Smooth muscle cell (in vitro differentiated cells): ENCODE measurements at regions not wholly inside any gene's neighbourhood (a gene's known extent, or its start where the extent isn't known, plus 50 kb on each side); places are given as distances from the start of the nearest gene placed in this dataset.

Source experiments
- DNase-seq: peaks from one replicate; lab custom pipeline; 2025; ENCODE audit not compliant: unreplicated experiment; lab: John Stamatoyannopoulos, UW
- H2AFZ ChIP-seq: fragments of 200-600 bp; sonication (generic); 2 replicates; pipeline ENCODE4 v1.6.0; 2016; ENCODE audit warnings: antibody characterized with exemption, low read depth, mild to moderate bottlenecking
- H3F3A ChIP-seq: fragments of 200-600 bp; sonication (generic); 2 replicates; pipeline ENCODE4 v1.6.0; 2017; ENCODE audit warnings: antibody characterized with exemption, low read depth
- H3K27ac ChIP-seq: fragments of 200-600 bp; sonication (generic); 2 replicates; pipeline ENCODE4 v1.5.1; 2016; ENCODE audit warnings: low read depth, mild to moderate bottlenecking
- H3K27me3 ChIP-seq: fragments of 200-600 bp; sonication (generic); 2 replicates; pipeline ENCODE4 v1.6.1; 2016; ENCODE audit warnings: low read depth, mild to moderate bottlenecking
- H3K36me3 ChIP-seq: fragments of 200-600 bp; sonication (generic); 2 replicates; pipeline ENCODE4 v1.5.1; 2016; ENCODE audit warnings: low read depth
- H3K4me1 ChIP-seq: fragments of 200-600 bp; sonication (generic); 2 replicates; pipeline ENCODE4 v1.5.1; 2016; ENCODE audit warnings: low read depth
- H3K4me2 ChIP-seq: fragments of 200-600 bp; sonication (generic); 2 replicates; pipeline ENCODE4 v1.6.0; 2016; ENCODE audit warnings: mild to moderate bottlenecking
- H3K4me3 ChIP-seq: fragments of 200-600 bp; sonication (generic); 2 replicates; pipeline ENCODE4 v1.5.1; 2016; ENCODE audit warnings: mild to moderate bottlenecking
- H3K79me2 ChIP-seq: fragments of 200-600 bp; sonication (generic); 2 replicates; pipeline ENCODE4 v1.6.0; 2016; ENCODE audit warnings: low read depth, mild to moderate bottlenecking
- H3K9ac ChIP-seq: fragments of 200-600 bp; sonication (generic); 2 replicates; pipeline ENCODE4 v1.6.0; 2016; ENCODE audit warnings: low read depth
- H3K9me3 ChIP-seq: fragments of 200-600 bp; sonication (generic); replicated peaks from 2 replicates; pipeline ENCODE4 v1.5.1; 2016; ENCODE audit warnings: low read depth
- H4K20me1 ChIP-seq: fragments of 200-600 bp; sonication (generic); 2 replicates; pipeline ENCODE4 v1.6.0; 2016; ENCODE audit warnings: low read depth
- CTCF ChIP-seq: fragments of 200-600 bp; sonication (generic); IDR thresholded peaks from 2 replicates; pipeline ENCODE4 v1.5.1; 2017; ENCODE audit warnings: borderline replicate concordance, mild to moderate bottlenecking, antibody characterized with exemption; ENCODE audit not compliant: insufficient read depth, poor library complexity, severe bottlenecking
- whole genome bisulfite sequencing: methylation state at CpG from one replicate; pipeline ENCODE4 v1.1.7; 2016; ENCODE audit warnings: low lambda C conversion rate; 5-methylcytosine and 5-hydroxymethylcytosine counted together

GRCh38 chr6:69589626-69590025 is 207.2 kb downstream of the LMBRD1 start:
- no peak overlapping the region for H2AFZ ChIP-seq
- H3F3A ChIP-seq: peaks cover 16% of the 10 kb centered on the region
- H3K9me3 ChIP-seq: no peaks in the 10 kb centered on the region

GRCh38 chr6:69584913-69585729 is 211.7 kb downstream of the LMBRD1 start:
- Histone ChIP-seq H3K4me2 (peak overlapping the region; percentile 75), H3K9ac (peak overlapping the region; percentile 71), H3K9me3 (no peaks in the 10 kb centered on the region), H3F3A (peaks cover 14% of the 10 kb centered on the region), H3K27me3 (no peaks in the 10 kb centered on the region), H3K36me3 (no peaks in the 10 kb centered on the region), H4K20me1 (no peaks in the 10 kb centered on the region), H3K79me2 (no peaks in the 10 kb centered on the region), H3K4me1 (peaks cover 11% of the 10 kb centered on the region), H3K27ac (peak overlapping the region; percentile 94), H3K4me3 (no peak overlapping the region), H2AFZ (no peak overlapping the region)
- peak; percentile 9 for DNase-seq
- 2% methylated on average over 9 of the region's 9 CpGs for WGBS
- TF ChIP-seq CTCF: no peak

More at GRCh38 chr6:69589626-69590025, 207.2 kb downstream of the LMBRD1 start:
- no peaks in the 10 kb centered on the region for H4K20me1 ChIP-seq
- no peak overlapping the region for H3K27ac ChIP-seq
- H3K9ac ChIP-seq: no peak overlapping the region
- no peak overlapping the region for H3K4me2 ChIP-seq
- no peaks in the 10 kb centered on the region for H3K79me2 ChIP-seq
- H3K36me3 ChIP-seq: no peaks in the 10 kb centered on the region
- DNase-seq: no peak
- TF ChIP-seq CTCF: no peak
- H3K27me3 ChIP-seq: no peaks in the 10 kb centered on the region
- H3K4me3 ChIP-seq: no peak overlapping the region
- H3K4me1 ChIP-seq: peaks cover 24% of the 10 kb centered on the region

GRCh38 chr6:69584536-69584912 is 212.3 kb downstream of the LMBRD1 start:
- H2AFZ ChIP-seq: no peak overlapping the region
- DNase-seq: no peak
- WGBS: 3% methylated on average over 2 of the region's 2 CpGs
- peak overlapping the region; percentile 75 for H3K4me2 ChIP-seq
- H3K36me3 ChIP-seq: no peaks in the 10 kb centered on the region
- H4K20me1 ChIP-seq: no peaks in the 10 kb centered on the region
- no peak for TF ChIP-seq CTCF
- H3K79me2 ChIP-seq: no peaks in the 10 kb centered on the region
- no peaks in the 10 kb centered on the region for H3K27me3 ChIP-seq
- H3F3A ChIP-seq: peaks cover 14% of the 10 kb centered on the region
- no peaks in the 10 kb centered on the region for H3K9me3 ChIP-seq
- peak overlapping the region; percentile 71 for H3K9ac ChIP-seq
- no peak overlapping the region for H3K4me3 ChIP-seq
- peaks cover 11% of the 10 kb centered on the region for H3K4me1 ChIP-seq
- peak overlapping the region; percentile 94 for H3K27ac ChIP-seq

GRCh38 chr6:69581581-69581980 is 215.2 kb downstream of the LMBRD1 start:
- Histone ChIP-seq H3K27me3 (no peaks in the 10 kb centered on the region), H3K27ac (no peak overlapping the region), H3K4me1 (peaks cover 11% of the 10 kb centered on the region), H4K20me1 (no peaks in the 10 kb centered on the region), H2AFZ (no peak overlapping the region), H3K4me2 (no peak overlapping the region), H3K36me3 (no peaks in the 10 kb centered on the region), H3K9me3 (no peaks in the 10 kb centered on the region), H3F3A (peaks cover 14% of the 10 kb centered on the region), H3K4me3 (no peak overlapping the region), H3K79me2 (no peaks in the 10 kb centered on the region), H3K9ac (no peak overlapping the region)
- no peak for TF ChIP-seq CTCF
- DNase-seq: no peak
- WGBS: 93% methylated on average over 4 of the region's 4 CpGs
